ENCODE measurements at regions not wholly inside any gene's neighbourhood (a gene's known extent, or its start where the extent isn't known, plus 50 kb on each side); places are given as distances from the start of the nearest gene placed in this dataset.

GRCh38 chr3:163056874-163057497, 1560.4 kb downstream of the OTOL1 start:
- in situ Hi-C loops (cut with HindIII; ENCODE audit: low sequenced_read_pairs), result no loop called here
- peak; percentile 67 for TF ChIP-seq CTCF (IDR thresholded peaks at IDR 0.05; ENCODE audit: low read depth, low read length)
- DNase-seq (ENCODE audit: low read depth, low spot score), result peak; percentile 53
- no peak overlapping the region for H3K4me3 ChIP-seq (ENCODE audit: low read depth, low read length)

- no peak for DNase-seq (ENCODE audit: low read depth, low spot score)
- in situ Hi-C loops (cut with HindIII; ENCODE audit: low sequenced_read_pairs), result no loop called here
- no peak for TF ChIP-seq CTCF (IDR thresholded peaks at IDR 0.05; ENCODE audit: low read depth, low read length)
- no peak overlapping the region for H3K4me3 ChIP-seq (ENCODE audit: low read depth, low read length)
These were observed 1561.6 kb downstream of the OTOL1 start for GRCh38 chr3:163058031-163058854.

- no peak for DNase-seq (ENCODE audit: low read depth, low spot score)
- TF ChIP-seq CTCF (IDR thresholded peaks at IDR 0.05; ENCODE audit: low read depth, low read length), result no peak
- in situ Hi-C loops (cut with HindIII; ENCODE audit: low sequenced_read_pairs), result no loop called here
- H3K4me3 ChIP-seq (ENCODE audit: low read depth, low read length), result no peak overlapping the region
These were observed 1575.1 kb downstream of the OTOL1 start for GRCh38 chr3:163071713-163072112.

Measured in astrocyte of the spinal cord (primary cell).